ENCODE measurements at regions not wholly inside any gene's neighbourhood (a gene's known extent, or its start where the extent isn't known, plus 50 kb on each side); places are given as distances from the start of the nearest gene placed in this dataset.

- H3K4me3 ChIP-seq (ENCODE audit: low read depth, low read length), result no peak overlapping the region
- DNase-seq (ENCODE audit: low read depth), result no peak
- TF ChIP-seq CTCF (conservative IDR thresholded peaks at IDR 0.05; ENCODE audit: low read depth, low read length), result no peak
Observed at GRCh38 chr2:35989503-35989902, 366.1 kb upstream of the CRIM1 start.

GRCh38 chr2:35989040-35989439 lies 366.5 kb upstream of the CRIM1 start:
- H3K4me3 ChIP-seq (ENCODE audit: low read depth, low read length), result no peak overlapping the region
- TF ChIP-seq CTCF (conservative IDR thresholded peaks at IDR 0.05; ENCODE audit: low read depth, low read length), result no peak
- DNase-seq (ENCODE audit: low read depth), result no peak

GRCh38 chr2:35986871-35987270 lies 368.7 kb upstream of the CRIM1 start:
- no peak for TF ChIP-seq CTCF (conservative IDR thresholded peaks at IDR 0.05; ENCODE audit: low read depth, low read length)
- DNase-seq (ENCODE audit: low read depth), result no peak
- no peak overlapping the region for H3K4me3 ChIP-seq (ENCODE audit: low read depth, low read length)

GRCh38 chr2:35978218-35978617 lies 377.4 kb upstream of the CRIM1 start:
- DNase-seq (ENCODE audit: low read depth), result no peak
- TF ChIP-seq CTCF (conservative IDR thresholded peaks at IDR 0.05; ENCODE audit: low read depth, low read length), result no peak
- no peak overlapping the region for H3K4me3 ChIP-seq (ENCODE audit: low read depth, low read length)

GRCh38 chr2:35976611-35977010 lies 379.0 kb upstream of the CRIM1 start:
- no peak overlapping the region for H3K4me3 ChIP-seq (ENCODE audit: low read depth, low read length)
- DNase-seq (ENCODE audit: low read depth), result no peak
- no peak for TF ChIP-seq CTCF (conservative IDR thresholded peaks at IDR 0.05; ENCODE audit: low read depth, low read length)

- TF ChIP-seq CTCF (conservative IDR thresholded peaks at IDR 0.05; ENCODE audit: low read depth, low read length), result no peak
- DNase-seq (ENCODE audit: low read depth), result no peak
- H3K4me3 ChIP-seq (ENCODE audit: low read depth, low read length), result no peak overlapping the region
Observed at GRCh38 chr2:35973737-35974132, 381.8 kb upstream of the CRIM1 start.

- H3K4me3 ChIP-seq (ENCODE audit: low read depth, low read length), result no peak overlapping the region
- peak; percentile 76 for TF ChIP-seq CTCF (conservative IDR thresholded peaks at IDR 0.05; ENCODE audit: low read depth, low read length)
- DNase-seq (ENCODE audit: low read depth), result peak; percentile 69
Observed at GRCh38 chr2:35973132-35973736, 382.3 kb upstream of the CRIM1 start.
